Uterus (tissue), 3 donors: ENCODE measurements at regions not wholly inside any gene's neighbourhood (a gene's known extent, or its start where the extent isn't known, plus 50 kb on each side); places are given as distances from the start of the nearest gene placed in this dataset.

Experiments used
- DNase-seq, 2 donors: peaks; one replicate each; pipeline ENCODE4 v3.0.0-alpha.2; 2019 to 2020
- H3K27ac ChIP-seq, 2 donors: fragments of 200-600 bp; sonication (generic); 1 replicate in 1 of 2; 2 replicates in 1 of 2; pipeline ENCODE4 v1.5.1; 2016 to 2018
- H3K27me3 ChIP-seq, 2 donors: fragments of 200-600 bp; sonication (generic); one replicate each; pipeline ENCODE4 v1.5.1; 2018 to 2019; ENCODE audit warnings: control low read depth in 1 of 2
- H3K36me3 ChIP-seq, 2 donors: fragments of 200-600 bp; sonication (generic); one replicate each; pipeline ENCODE4 v1.5.1; 2019; ENCODE audit warnings: control low read depth in 1 of 2
- H3K4me1 ChIP-seq, 2 donors: fragments of 200-600 bp; sonication (generic); one replicate each; pipeline ENCODE4 v1.5.1; 2018 to 2019; ENCODE audit warnings: control low read depth in 1 of 2
- H3K4me3 ChIP-seq, 2 donors: fragments of 200-600 bp; sonication (generic); 1 replicate in 1 of 2; 2 replicates in 1 of 2; pipeline ENCODE4 v1.5.1; 2018 to 2019; ENCODE audit warnings: mild to moderate bottlenecking in 1 of 2
- H3K9me3 ChIP-seq, 2 donors: fragments of 200-600 bp; sonication (generic); one replicate each; pipeline ENCODE4 v1.5.1; 2019; ENCODE audit warnings: control low read depth in 1 of 2
- CTCF ChIP-seq, 4 experiments: fragments of 200-600 bp in 2 of 4; fragments of 450-650 bp in 2 of 4; sonication (generic) in 2 of 4; IDR thresholded peaks; one replicate each; pipeline ENCODE4 v1.5.1; 2016 to 2019; ENCODE audit warnings: antibody characterized with exemption in 4 of 4, mild to moderate bottlenecking in 2 of 4, moderate library complexity in 1 of 4
- POLR2A ChIP-seq, 2 donors: fragments of 450-650 bp; IDR thresholded peaks; one replicate each; pipeline ENCODE4 v1.6.1; 2016; ENCODE audit warnings: antibody characterized with exemption in 2 of 2, mild to moderate bottlenecking in 1 of 2, moderate library complexity in 1 of 2
- intact Hi-C: fragments of 100-400 bp; cut with DNase I; formaldehyde crosslinking; loops from one replicate; pipeline ENCODE4 v1.15.1; 2023; ENCODE audit warnings: low total_unique reads
- donor health status: DM: yes; HTN: yes; CAD: no.

- no peak for TF ChIP-seq CTCF (IDR thresholded peaks at IDR 0.05)
- no peak for TF ChIP-seq POLR2A (IDR thresholded peaks at IDR 0.05)
- Histone ChIP-seq H3K27ac (no peak overlapping the region), H3K4me3 (no peak overlapping the region)
These were observed 279.2 kb upstream of the KCNH8 start for GRCh38 chr3:18868911-18869689.

GRCh38 chr3:18866899-18867298 is 281.4 kb upstream of the KCNH8 start:
- intact Hi-C loops, result no loop called here
- no peak for DNase-seq
- Histone ChIP-seq H3K4me1 (no peaks in the 10 kb centered on the region), H3K27me3 (no peaks in the 10 kb centered on the region), H3K36me3 (no peaks in the 10 kb centered on the region), H3K9me3 (no peaks in the 10 kb centered on the region), H3K27ac (no peak overlapping the region), H3K4me3 (no peak overlapping the region)
- TF ChIP-seq POLR2A (IDR thresholded peaks at IDR 0.05) (no peak), CTCF (IDR thresholded peaks at IDR 0.05) (no peak)

More at GRCh38 chr3:18868911-18869689, 279.2 kb upstream of the KCNH8 start:
- DNase-seq, result no peak
- H3K27me3 ChIP-seq, result no peaks in the 10 kb centered on the region
- no peaks in the 10 kb centered on the region for H3K9me3 ChIP-seq
- no peaks in the 10 kb centered on the region for H3K36me3 ChIP-seq
- intact Hi-C loops, result no loop called here
- H3K4me1 ChIP-seq, result no peaks in the 10 kb centered on the region

GRCh38 chr3:18864933-18865731 is 283.2 kb upstream of the KCNH8 start:
- H3K9me3 ChIP-seq, result no peaks in the 10 kb centered on the region
- no peak overlapping the region for H3K4me3 ChIP-seq
- intact Hi-C loops, result no loop called here
- H3K27ac ChIP-seq, result no peak overlapping the region
- no peak for DNase-seq
- H3K36me3 ChIP-seq, result no peaks in the 10 kb centered on the region
- no peaks in the 10 kb centered on the region for H3K27me3 ChIP-seq
- H3K4me1 ChIP-seq, result no peaks in the 10 kb centered on the region
- TF ChIP-seq POLR2A (IDR thresholded peaks at IDR 0.05), result no peak
- TF ChIP-seq CTCF (IDR thresholded peaks at IDR 0.05), result no peak

GRCh38 chr3:18862077-18862476 is 286.2 kb upstream of the KCNH8 start:
- no peaks in the 10 kb centered on the region for H3K36me3 ChIP-seq
- H3K9me3 ChIP-seq, result no peaks in the 10 kb centered on the region
- no peaks in the 10 kb centered on the region for H3K4me1 ChIP-seq
- no peak overlapping the region for H3K27ac ChIP-seq
- TF ChIP-seq CTCF (IDR thresholded peaks at IDR 0.05) (no peak), POLR2A (IDR thresholded peaks at IDR 0.05) (no peak)
- intact Hi-C loops, result no loop called here
- DNase-seq, result no peak
- no peaks in the 10 kb centered on the region for H3K27me3 ChIP-seq
- H3K4me3 ChIP-seq, result no peak overlapping the region

- Histone ChIP-seq H3K4me1 (no peaks in the 10 kb centered on the region), H3K27me3 (no peaks in the 10 kb centered on the region), H3K27ac (no peak overlapping the region), H3K4me3 (no peak overlapping the region), H3K9me3 (no peaks in the 10 kb centered on the region), H3K36me3 (no peaks in the 10 kb centered on the region)
- DNase-seq, result no peak
- intact Hi-C loops, result no loop called here
- no peak for TF ChIP-seq POLR2A (IDR thresholded peaks at IDR 0.05)
- no peak for TF ChIP-seq CTCF (IDR thresholded peaks at IDR 0.05)
These were observed 287.2 kb upstream of the KCNH8 start for GRCh38 chr3:18861137-18861536.
